HG03103 (cell line): ENCODE measurements at regions not wholly inside any gene's neighbourhood (a gene's known extent, or its start where the extent isn't known, plus 50 kb on each side); places are given as distances from the start of the nearest gene placed in this dataset.
"Not testable (repeated sequence)": the region's sequence is repeated elsewhere in the genome, so short reads cannot be mapped to it uniquely, and the experiment has no call there.

Source experiments
- ATAC-seq: cut with Tn5 transposase; IDR thresholded peaks from one replicate; pipeline ENCODE4 v1.9.1; 2021; ENCODE audit warnings: low read depth; ENCODE audit not compliant: unreplicated experiment

- ATAC-seq = not testable (repeated sequence)
These were observed 69.5 kb upstream of the NBPF11 start for GRCh38 chr1:148221593-148221992.

- not testable (repeated sequence) for ATAC-seq
These were observed 67.1 kb upstream of the NBPF11 start for GRCh38 chr1:148219229-148219628.

- ATAC-seq = not testable (repeated sequence)
These were observed 59.1 kb upstream of the NBPF11 start for GRCh38 chr1:148211191-148211590.

GRCh38 chr1:148210624-148211023, 58.5 kb upstream of the NBPF11 start:
- not testable (repeated sequence) for ATAC-seq

- not testable (repeated sequence) for ATAC-seq
These were observed 58.1 kb upstream of the NBPF11 start for GRCh38 chr1:148210166-148210565.

GRCh38 chr1:148202013-148202412, 49.9 kb upstream of the NBPF11 start:
- ATAC-seq = not testable (repeated sequence)
